K562 (cell line): ENCODE measurements at regions not wholly inside any gene's neighbourhood (a gene's known extent, or its start where the extent isn't known, plus 50 kb on each side); places are given as distances from the start of the nearest gene placed in this dataset.

Source experiments
- CREB1 ChIP-seq, 2 experiments: sonication (generic) in 1 of 2; formaldehyde crosslinking in 1 of 2; IDR thresholded peaks; 2 replicates each; pipeline versions ENCODE4 v1.6.1 to v1.8.0; 2012 to 2022; ENCODE audit warnings: inconsistent platforms in 1 of 2, mild to moderate bottlenecking in 1 of 2, missing genetic modification reagents in 1 of 2, moderate library complexity in 1 of 2
- FIP1L1 ChIP-seq: fragments of 200-400 bp; formaldehyde crosslinking; IDR thresholded peaks from 2 replicates; pipeline ENCODE4 v1.6.1; 2018; ENCODE audit warnings: mild to moderate bottlenecking, low read depth, low read length; ENCODE audit not compliant: poor library complexity, severe bottlenecking
- JUND ChIP-seq, 2 experiments: IDR thresholded peaks; 2 replicates in 1 of 2; 3 replicates in 1 of 2; pipeline ENCODE4 v1.6.1; 2011; ENCODE audit warnings: borderline replicate concordance in 2 of 2, low read depth in 2 of 2, low read length in 2 of 2, improper control_type of control experiment in 1 of 2, missing biosample characterization in 1 of 2, missing genetic modification characterization in 1 of 2, missing genetic modification reagents in 1 of 2
- MYC ChIP-seq, 2 experiments: fragments of 250-450 bp in 1 of 2; sonication (Bioruptor Pico) in 1 of 2; IDR thresholded peaks; 2 replicates each; pipeline versions ENCODE4 v1.5.1 to v1.6.1; 2012 to 2021; ENCODE audit warnings: low read depth in 2 of 2, borderline replicate concordance in 1 of 2, improper control_type of control experiment in 1 of 2, low read length in 1 of 2, mild to moderate bottlenecking in 1 of 2, moderate library complexity in 1 of 2
- NFATC3 ChIP-seq: fragments of 450-650 bp; IDR thresholded peaks from 2 replicates; pipeline ENCODE4 v1.6.1; 2017; ENCODE audit warnings: mild to moderate bottlenecking
- NFIC ChIP-seq: fragments of 450-650 bp; IDR thresholded peaks from 2 replicates; pipeline ENCODE4 v1.6.1; 2017; ENCODE audit warnings: mild to moderate bottlenecking, inconsistent platforms
- PHB ChIP-seq: fragments of 250-450 bp; sonication (Bioruptor Pico); IDR thresholded peaks from 2 replicates; pipeline ENCODE4 v1.5.0; 2021
- PHB2 ChIP-seq: fragments of 450-650 bp; IDR thresholded peaks from 2 replicates; pipeline ENCODE4 v1.6.1; 2017; ENCODE audit warnings: low read depth
- TCF3 ChIP-seq: sonication (generic); formaldehyde crosslinking; IDR thresholded peaks from 2 replicates; pipeline ENCODE4 v1.4.0; 2020; ENCODE audit warnings: mild to moderate bottlenecking, missing genetic modification reagents
- TEAD4 ChIP-seq, 2 experiments: sonication (generic) in 1 of 2; formaldehyde crosslinking in 1 of 2; IDR thresholded peaks; 2 replicates each; pipeline versions ENCODE4 v1.6.1 to v1.8.0; 2012 to 2022; ENCODE audit warnings: borderline replicate concordance in 1 of 2, inconsistent platforms in 1 of 2, low read length in 1 of 2, mild to moderate bottlenecking in 1 of 2, missing genetic modification reagents in 1 of 2
- ZNF79 ChIP-seq: fragments of 250-450 bp; sonication (Bioruptor Pico); IDR thresholded peaks from 2 replicates; pipeline ENCODE4 v1.4.0; 2020; ENCODE audit warnings: low read depth, mild to moderate bottlenecking, moderate library complexity
- TF ChIP-seq, protein P1 (sequence below), 2 experiments: IDR thresholded peaks in 1 of 2; conservative IDR thresholded peaks in 1 of 2; 2 replicates each; pipeline ENCODE4 v1.6.1; 2016; ENCODE audit warnings: low read depth in 2 of 2, mild to moderate bottlenecking in 1 of 2, missing compliant biosample characterization in 1 of 2, missing genetic modification characterization in 1 of 2, moderate library complexity in 1 of 2
- TF ChIP-seq, protein P2 (sequence below), 3 experiments: fragments of 200-800 bp in 1 of 3; sonication (Bioruptor generic) in 1 of 3; sonication (generic) in 1 of 3; formaldehyde crosslinking in 1 of 3; IDR thresholded peaks; 2 replicates each; pipeline versions ENCODE4 v1.6.1 to v1.8.0; 2016 to 2022; ENCODE audit warnings: mild to moderate bottlenecking in 2 of 3, missing compliant biosample characterization in 2 of 3, missing genetic modification characterization in 2 of 3, missing genetic modification reagents in 1 of 3
- TF ChIP-seq, protein P3 (sequence below): fragments of 450-650 bp; formaldehyde crosslinking; IDR thresholded peaks from 2 replicates; pipeline ENCODE4 v1.4.0; 2020; ENCODE audit warnings: mild to moderate bottlenecking, moderate library complexity
- TF ChIP-seq, protein P4 (sequence below): fragments of 450-650 bp; IDR thresholded peaks from 2 replicates; pipeline ENCODE4 v1.6.1; 2016; ENCODE audit warnings: low read depth, mild to moderate bottlenecking, moderate library complexity
- TF ChIP-seq, protein P5 (sequence below): fragments of 450-650 bp; formaldehyde crosslinking; IDR thresholded peaks from 2 replicates; pipeline ENCODE4 v1.4.0; 2022; ENCODE audit warnings: missing genetic modification characterization
- TF ChIP-seq, protein P6 (sequence below): sonication (generic); formaldehyde crosslinking; IDR thresholded peaks from 2 replicates; pipeline ENCODE4 v1.5.0; 2020; ENCODE audit warnings: missing genetic modification reagents

DNA sequence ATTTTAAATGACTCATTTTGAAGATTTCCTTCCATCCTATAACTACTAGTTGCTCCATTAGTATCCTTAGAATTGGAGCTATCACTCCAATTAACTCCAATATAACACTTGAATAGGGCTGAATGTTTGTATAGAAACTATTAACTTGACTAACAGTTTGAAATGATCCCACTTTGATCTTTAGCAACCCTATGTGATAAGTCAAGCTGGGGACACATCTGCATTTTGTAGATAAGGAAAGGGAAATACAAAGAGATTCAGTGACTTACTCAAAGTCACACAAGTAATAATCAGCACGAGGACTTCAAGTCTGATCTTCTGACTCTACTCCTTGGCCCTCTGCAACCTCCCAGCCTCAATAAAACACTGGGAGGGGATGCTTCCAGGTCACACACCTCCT is 101.1 kb downstream of the TMEM215 start (continued):
- no peak for TF ChIP-seq FIP1L1
- peak; percentile 42; the same call in 1 of the 2 replicates for TF ChIP-seq MYC (IDR thresholded peaks at IDR 0.05; ENCODE audit: low read depth, low read length)
- no peak for TF ChIP-seq MYC (CRISPR knock-in tag; IDR thresholded peaks at IDR 0.05; ENCODE audit: borderline replicate concordance, low read depth)
- TF ChIP-seq NFIC: 0 out of 2 replicates have a peak, but pooled peaks have one; percentile 23
- peak; percentile 87 for TF ChIP-seq TCF3
- TF ChIP-seq PHB2: no peak
- TF ChIP-seq CREB1 (IDR thresholded peaks at IDR 0.05): no peak
- no peak for TF ChIP-seq CREB1 (CRISPR knock-in tag; IDR thresholded peaks at IDR 0.05)
- TF ChIP-seq, protein P1, sequence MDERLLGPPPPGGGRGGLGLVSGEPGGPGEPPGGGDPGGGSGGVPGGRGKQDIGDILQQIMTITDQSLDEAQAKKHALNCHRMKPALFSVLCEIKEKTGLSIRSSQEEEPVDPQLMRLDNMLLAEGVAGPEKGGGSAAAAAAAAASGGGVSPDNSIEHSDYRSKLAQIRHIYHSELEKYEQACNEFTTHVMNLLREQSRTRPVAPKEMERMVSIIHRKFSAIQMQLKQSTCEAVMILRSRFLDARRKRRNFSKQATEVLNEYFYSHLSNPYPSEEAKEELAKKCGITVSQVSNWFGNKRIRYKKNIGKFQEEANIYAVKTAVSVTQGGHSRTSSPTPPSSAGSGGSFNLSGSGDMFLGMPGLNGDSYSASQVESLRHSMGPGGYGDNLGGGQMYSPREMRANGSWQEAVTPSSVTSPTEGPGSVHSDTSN (CRISPR knock-in tag; IDR thresholded peaks at IDR 0.05; ENCODE audit: low read depth): no peak
- TF ChIP-seq, protein P1 (tag; conservative IDR thresholded peaks at IDR 0.05; ENCODE audit: low read depth): 0 out of 2 replicates have a peak, but pooled peaks have one; percentile 11
- TF ChIP-seq, protein P2, sequence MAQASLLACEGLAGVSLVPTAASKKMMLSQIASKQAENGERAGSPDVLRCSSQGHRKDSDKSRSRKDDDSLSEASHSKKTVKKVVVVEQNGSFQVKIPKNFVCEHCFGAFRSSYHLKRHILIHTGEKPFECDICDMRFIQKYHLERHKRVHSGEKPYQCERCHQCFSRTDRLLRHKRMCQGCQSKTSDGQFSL (CRISPR knock-in tag; IDR thresholded peaks at IDR 0.05): no peak
- TF ChIP-seq, protein P2 (tag; IDR thresholded peaks at IDR 0.05): no peak
- no peak for TF ChIP-seq PHB
- TF ChIP-seq ZNF79: no peak
- no peak for TF ChIP-seq NFATC3
- TF ChIP-seq, protein P3, sequence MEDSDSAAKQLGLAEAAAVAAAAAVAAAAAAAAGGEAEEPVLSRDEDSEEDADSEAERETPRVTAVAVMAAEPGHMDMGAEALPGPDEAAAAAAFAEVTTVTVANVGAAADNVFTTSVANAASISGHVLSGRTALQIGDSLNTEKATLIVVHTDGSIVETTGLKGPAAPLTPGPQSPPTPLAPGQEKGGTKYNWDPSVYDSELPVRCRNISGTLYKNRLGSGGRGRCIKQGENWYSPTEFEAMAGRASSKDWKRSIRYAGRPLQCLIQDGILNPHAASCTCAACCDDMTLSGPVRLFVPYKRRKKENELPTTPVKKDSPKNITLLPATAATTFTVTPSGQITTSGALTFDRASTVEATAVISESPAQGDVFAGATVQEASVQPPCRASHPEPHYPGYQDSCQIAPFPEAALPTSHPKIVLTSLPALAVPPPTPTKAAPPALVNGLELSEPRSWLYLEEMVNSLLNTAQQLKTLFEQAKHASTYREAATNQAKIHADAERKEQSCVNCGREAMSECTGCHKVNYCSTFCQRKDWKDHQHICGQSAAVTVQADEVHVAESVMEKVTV (CRISPR knock-in tag): no peak
- TF ChIP-seq, protein P4, sequence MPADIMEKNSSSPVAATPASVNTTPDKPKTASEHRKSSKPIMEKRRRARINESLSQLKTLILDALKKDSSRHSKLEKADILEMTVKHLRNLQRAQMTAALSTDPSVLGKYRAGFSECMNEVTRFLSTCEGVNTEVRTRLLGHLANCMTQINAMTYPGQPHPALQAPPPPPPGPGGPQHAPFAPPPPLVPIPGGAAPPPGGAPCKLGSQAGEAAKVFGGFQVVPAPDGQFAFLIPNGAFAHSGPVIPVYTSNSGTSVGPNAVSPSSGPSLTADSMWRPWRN: peak; percentile 70
- TF ChIP-seq, protein P5, sequence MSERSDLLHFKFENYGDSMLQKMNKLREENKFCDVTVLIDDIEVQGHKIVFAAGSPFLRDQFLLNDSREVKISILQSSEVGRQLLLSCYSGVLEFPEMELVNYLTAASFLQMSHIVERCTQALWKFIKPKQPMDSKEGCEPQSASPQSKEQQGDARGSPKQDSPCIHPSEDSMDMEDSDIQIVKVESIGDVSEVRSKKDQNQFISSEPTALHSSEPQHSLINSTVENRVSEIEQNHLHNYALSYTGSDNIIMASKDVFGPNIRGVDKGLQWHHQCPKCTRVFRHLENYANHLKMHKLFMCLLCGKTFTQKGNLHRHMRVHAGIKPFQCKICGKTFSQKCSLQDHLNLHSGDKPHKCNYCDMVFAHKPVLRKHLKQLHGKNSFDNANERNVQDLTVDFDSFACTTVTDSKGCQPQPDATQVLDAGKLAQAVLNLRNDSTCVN: no peak
- TF ChIP-seq, protein P6, sequence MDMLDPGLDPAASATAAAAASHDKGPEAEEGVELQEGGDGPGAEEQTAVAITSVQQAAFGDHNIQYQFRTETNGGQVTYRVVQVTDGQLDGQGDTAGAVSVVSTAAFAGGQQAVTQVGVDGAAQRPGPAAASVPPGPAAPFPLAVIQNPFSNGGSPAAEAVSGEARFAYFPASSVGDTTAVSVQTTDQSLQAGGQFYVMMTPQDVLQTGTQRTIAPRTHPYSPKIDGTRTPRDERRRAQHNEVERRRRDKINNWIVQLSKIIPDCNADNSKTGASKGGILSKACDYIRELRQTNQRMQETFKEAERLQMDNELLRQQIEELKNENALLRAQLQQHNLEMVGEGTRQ (CRISPR knock-in tag): no peak
- TF ChIP-seq JUND (IDR thresholded peaks at IDR 0.05; ENCODE audit: borderline replicate concordance, low read depth, low read length): peak; percentile 21; the same call in 1 of the 2 replicates
- TF ChIP-seq JUND (tag; IDR thresholded peaks at IDR 0.05; ENCODE audit: borderline replicate concordance, low read depth, low read length): no peak; the same call in 2 of the 3 replicates
- TF ChIP-seq TEAD4 (IDR thresholded peaks at IDR 0.05; ENCODE audit: low read length): peak; percentile 84
- TF ChIP-seq TEAD4 (CRISPR knock-in tag; IDR thresholded peaks at IDR 0.05; ENCODE audit: borderline replicate concordance): no peak
